ENCODE measurements at regions not wholly inside any gene's neighbourhood (a gene's known extent, or its start where the extent isn't known, plus 50 kb on each side); places are given as distances from the start of the nearest gene placed in this dataset.
"Not testable (repeated sequence)": the region's sequence is repeated elsewhere in the genome, so short reads cannot be mapped to it uniquely, and the experiment has no call there.

DNA sequence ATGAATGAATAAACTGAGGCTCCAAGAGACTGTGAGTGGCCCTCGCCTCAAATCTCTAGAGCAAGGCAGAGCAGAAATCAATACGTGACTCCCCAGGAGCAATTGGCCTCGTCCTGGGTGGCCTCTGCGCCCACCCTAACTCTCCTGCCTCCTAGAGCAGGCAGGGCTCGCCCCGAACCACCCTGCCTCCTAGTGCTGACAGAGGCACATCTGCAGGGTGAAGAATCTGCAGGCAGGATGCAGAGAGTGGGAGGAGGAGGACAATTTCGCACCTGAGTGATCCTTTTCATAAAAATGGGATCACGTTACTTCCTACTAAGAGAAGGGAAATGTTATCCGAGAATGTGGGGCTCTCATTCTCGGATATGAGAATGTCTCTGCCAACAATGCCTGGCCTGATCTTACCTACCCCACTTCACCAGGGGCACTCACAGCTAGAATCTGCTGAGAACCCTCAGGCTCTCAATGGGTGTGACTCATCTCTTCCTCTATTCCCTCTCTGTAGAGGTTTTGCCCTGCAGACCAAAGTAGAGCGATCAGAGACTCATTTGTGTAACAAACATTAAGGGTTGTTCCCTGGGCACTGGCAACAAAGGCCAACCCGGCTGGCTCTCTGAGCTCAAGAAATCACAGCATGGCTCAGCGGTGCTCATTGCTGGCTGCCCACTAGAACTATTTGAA is 61.7 kb upstream of the BCL2L14 start:
- peak overlapping the region; percentile 96 for H3K27ac ChIP-seq (ENCODE audit: low read depth, low read length, poor library complexity, severe bottlenecking)
- peak overlapping the region; percentile 57 for H3K9ac ChIP-seq (ENCODE audit: low read length)
- H3K9me2 ChIP-seq (ENCODE audit: low read depth, low read length), result no peaks in the 10 kb centered on the region
- H4K20me1 ChIP-seq (ENCODE audit: insufficient read depth, low read length), result no peaks in the 10 kb centered on the region
- H3F3A ChIP-seq (ENCODE audit: insufficient read depth, low read length), result no peaks in the 10 kb centered on the region
- H3K9me3 ChIP-seq (ENCODE audit: low read length), result no peaks in the 10 kb centered on the region
- TF ChIP-seq, protein P1, sequence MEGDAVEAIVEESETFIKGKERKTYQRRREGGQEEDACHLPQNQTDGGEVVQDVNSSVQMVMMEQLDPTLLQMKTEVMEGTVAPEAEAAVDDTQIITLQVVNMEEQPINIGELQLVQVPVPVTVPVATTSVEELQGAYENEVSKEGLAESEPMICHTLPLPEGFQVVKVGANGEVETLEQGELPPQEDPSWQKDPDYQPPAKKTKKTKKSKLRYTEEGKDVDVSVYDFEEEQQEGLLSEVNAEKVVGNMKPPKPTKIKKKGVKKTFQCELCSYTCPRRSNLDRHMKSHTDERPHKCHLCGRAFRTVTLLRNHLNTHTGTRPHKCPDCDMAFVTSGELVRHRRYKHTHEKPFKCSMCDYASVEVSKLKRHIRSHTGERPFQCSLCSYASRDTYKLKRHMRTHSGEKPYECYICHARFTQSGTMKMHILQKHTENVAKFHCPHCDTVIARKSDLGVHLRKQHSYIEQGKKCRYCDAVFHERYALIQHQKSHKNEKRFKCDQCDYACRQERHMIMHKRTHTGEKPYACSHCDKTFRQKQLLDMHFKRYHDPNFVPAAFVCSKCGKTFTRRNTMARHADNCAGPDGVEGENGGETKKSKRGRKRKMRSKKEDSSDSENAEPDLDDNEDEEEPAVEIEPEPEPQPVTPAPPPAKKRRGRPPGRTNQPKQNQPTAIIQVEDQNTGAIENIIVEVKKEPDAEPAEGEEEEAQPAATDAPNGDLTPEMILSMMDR (IDR thresholded peaks at IDR 0.05; ENCODE audit: low read length), result peak; percentile 50
- TF ChIP-seq EZH2 (IDR thresholded peaks at IDR 0.05; ENCODE audit: borderline replicate concordance, low read length), result no peak
- no peak overlapping the region for H2AFZ ChIP-seq (ENCODE audit: low read length)
- H3K79me2 ChIP-seq (ENCODE audit: insufficient read depth, low read length), result no peaks in the 10 kb centered on the region
- H3K27me3 ChIP-seq (ENCODE audit: insufficient read depth, low read length), result no peaks in the 10 kb centered on the region
- no peaks in the 10 kb centered on the region for H3K36me3 ChIP-seq (ENCODE audit: insufficient read depth, low read length)
- no peak overlapping the region for H3K4me3 ChIP-seq (ENCODE audit: low read depth, low read length, poor library complexity, severe bottlenecking)
- H3K4me1 ChIP-seq (ENCODE audit: insufficient read depth, low read length, severe bottlenecking), result peaks cover 59% of the 10 kb centered on the region
- peak overlapping the region; percentile 39; the same call in 1 of the 2 replicates for H3K4me2 ChIP-seq (ENCODE audit: low read length)

DNA sequence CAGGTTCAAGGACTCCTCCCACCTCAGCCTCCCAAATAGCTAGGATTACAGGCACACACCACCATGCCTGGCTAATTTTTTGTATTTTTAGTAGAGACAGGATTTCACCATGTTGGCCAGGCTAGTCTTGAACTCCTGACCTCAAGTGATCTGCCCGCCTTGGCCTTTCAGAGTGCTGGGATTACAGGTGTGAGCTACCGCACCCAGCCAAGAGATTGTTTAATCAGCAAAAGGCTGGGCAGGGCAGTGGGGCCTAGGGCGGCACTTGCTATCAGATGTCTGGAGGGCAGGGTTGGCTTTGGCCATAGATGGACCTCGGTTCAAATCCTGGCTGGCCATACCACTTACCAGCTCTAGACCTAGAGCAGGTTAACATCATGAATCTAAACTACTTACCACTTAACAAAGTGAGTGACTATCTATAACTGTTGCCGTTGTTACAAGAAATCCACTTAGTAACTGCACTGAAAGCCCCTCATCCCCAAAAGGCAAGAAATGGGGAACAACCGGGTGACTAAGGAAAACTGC is 60.9 kb upstream of the BCL2L14 start:
- Histone ChIP-seq H3K27ac (ENCODE audit: low read depth, low read length, poor library complexity, severe bottlenecking) (peak overlapping the region; percentile 96), H3K4me1 (ENCODE audit: insufficient read depth, low read length, severe bottlenecking) (peaks cover 59% of the 10 kb centered on the region), H3K4me2 (ENCODE audit: low read length) (peak overlapping the region; percentile 61), H3K9ac (ENCODE audit: low read length) (peak overlapping the region; percentile 58)
- H3K9me3 ChIP-seq (ENCODE audit: low read length); H3F3A ChIP-seq (ENCODE audit: insufficient read depth, low read length); H3K4me3 ChIP-seq (ENCODE audit: low read depth, low read length, poor library complexity, severe bottlenecking); H4K20me1 ChIP-seq (ENCODE audit: insufficient read depth, low read length); H2AFZ ChIP-seq (ENCODE audit: low read length); H3K79me2 ChIP-seq (ENCODE audit: insufficient read depth, low read length); H3K36me3 ChIP-seq (ENCODE audit: insufficient read depth, low read length); H3K9me2 ChIP-seq (ENCODE audit: low read depth, low read length); H3K27me3 ChIP-seq (ENCODE audit: insufficient read depth, low read length): not testable (repeated sequence)

DNA sequence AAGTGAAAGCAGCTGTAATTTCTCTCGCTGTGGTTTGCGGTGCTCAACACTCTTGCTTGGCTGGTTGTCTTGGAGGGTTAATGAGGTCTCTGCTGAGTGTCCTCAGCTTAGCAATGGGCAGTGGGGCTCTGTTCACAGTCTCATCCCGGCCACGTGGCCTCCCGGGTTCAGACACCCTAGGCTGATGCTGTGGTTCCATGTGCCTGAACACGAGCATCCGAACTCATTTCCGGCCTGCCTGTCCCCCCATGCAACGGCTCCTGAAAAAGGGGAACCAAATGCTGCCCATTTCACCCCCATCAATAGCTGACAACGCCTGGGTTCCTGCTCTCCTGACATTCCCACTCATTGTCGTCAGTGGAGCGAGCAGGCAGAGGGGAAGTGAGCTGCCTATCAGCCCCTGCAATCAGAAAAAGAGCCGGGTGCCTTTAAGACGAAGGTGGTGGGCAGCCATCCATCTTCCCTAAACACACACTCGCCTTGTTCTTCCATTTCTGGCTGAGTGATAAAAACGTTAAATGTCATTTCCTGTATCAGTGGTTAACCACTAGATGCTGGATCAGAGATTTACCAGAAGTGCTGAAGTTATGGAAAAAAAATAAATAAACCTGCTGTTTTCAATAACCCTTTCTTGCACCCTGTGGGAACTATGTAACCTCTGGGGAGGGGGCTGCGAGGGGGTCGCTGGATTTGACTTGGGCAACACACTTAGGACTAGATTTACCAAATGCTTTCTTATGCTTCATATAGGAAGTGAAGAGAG is 60.3 kb upstream of the BCL2L14 start:
- Histone ChIP-seq H3K9me2 (ENCODE audit: low read depth, low read length) (no peaks in the 10 kb centered on the region), H3K27ac (ENCODE audit: low read depth, low read length, poor library complexity, severe bottlenecking) (peak overlapping the region; percentile 96), H3K4me2 (ENCODE audit: low read length) (peak overlapping the region; percentile 61), H3K27me3 (ENCODE audit: insufficient read depth, low read length) (no peaks in the 10 kb centered on the region), H3K4me1 (ENCODE audit: insufficient read depth, low read length, severe bottlenecking) (peaks cover 65% of the 10 kb centered on the region), H2AFZ (ENCODE audit: low read length) (no peak overlapping the region), H3K36me3 (ENCODE audit: insufficient read depth, low read length) (no peaks in the 10 kb centered on the region), H3K9me3 (ENCODE audit: low read length) (no peaks in the 10 kb centered on the region), H3K79me2 (ENCODE audit: insufficient read depth, low read length) (no peaks in the 10 kb centered on the region), H3K4me3 (ENCODE audit: low read depth, low read length, poor library complexity, severe bottlenecking) (no peak overlapping the region), H3K9ac (ENCODE audit: low read length) (peak overlapping the region; percentile 58), H4K20me1 (ENCODE audit: insufficient read depth, low read length) (no peaks in the 10 kb centered on the region), H3F3A (ENCODE audit: insufficient read depth, low read length) (no peaks in the 10 kb centered on the region)
- TF ChIP-seq, protein P1 (IDR thresholded peaks at IDR 0.05; ENCODE audit: low read length), result no peak
- no peak for TF ChIP-seq EZH2 (IDR thresholded peaks at IDR 0.05; ENCODE audit: borderline replicate concordance, low read length)
